HL-60/S4 treated with phorbol 12-myristate 13-acetate at 8.2 ng/mL for 4 days and 3 days (cell line): ENCODE measurements at regions not wholly inside any gene's neighbourhood (a gene's known extent, or its start where the extent isn't known, plus 50 kb on each side); places are given as distances from the start of the nearest gene placed in this dataset.
"Not testable (repeated sequence)": the region's sequence is repeated elsewhere in the genome, so short reads cannot be mapped to it uniquely, and the experiment has no call there.

Experiments
- in situ Hi-C: fragments of 300-500 bp; cut with MboI; formaldehyde crosslinking; loops from 2 replicates; pipeline ENCODE4 v1.15.0; 2022; ENCODE audit warnings: low sequenced_read_pairs

- in situ Hi-C loops: not testable (repeated sequence)
Measured at GRCh38 chr21:14623079-14623478, 77.0 kb upstream of the SAMSN1 start.

- in situ Hi-C loops: no loop called here
Measured at GRCh38 chr21:14620152-14620551, 74.0 kb upstream of the SAMSN1 start.

- in situ Hi-C loops: no loop called here
Measured at GRCh38 chr21:14617871-14618270, 71.8 kb upstream of the SAMSN1 start.

GRCh38 chr21:14617040-14617393 lies 70.9 kb upstream of the SAMSN1 start:
- in situ Hi-C loops: no loop called here

- in situ Hi-C loops: no loop called here
Measured at GRCh38 chr21:14616380-14617039, 70.4 kb upstream of the SAMSN1 start.

GRCh38 chr21:14615359-14615974 lies 69.4 kb upstream of the SAMSN1 start:
- in situ Hi-C loops: no loop called here

GRCh38 chr21:14614287-14614686 lies 68.2 kb upstream of the SAMSN1 start:
- in situ Hi-C loops: no loop called here

- in situ Hi-C loops: no loop called here
Measured at GRCh38 chr21:14613486-14614224, 67.5 kb upstream of the SAMSN1 start.

GRCh38 chr21:14610119-14610518 lies 64.0 kb upstream of the SAMSN1 start:
- in situ Hi-C loops: not testable (repeated sequence)

GRCh38 chr21:14609274-14609673 lies 63.2 kb upstream of the SAMSN1 start:
- in situ Hi-C loops: no loop called here

- in situ Hi-C loops: no loop called here
Measured at GRCh38 chr21:14607262-14607661, 61.1 kb upstream of the SAMSN1 start.

- in situ Hi-C loops: no loop called here
Measured at GRCh38 chr21:14603202-14603601, 57.1 kb upstream of the SAMSN1 start.

- in situ Hi-C loops: no loop called here
Measured at GRCh38 chr21:14602382-14602958, 56.4 kb upstream of the SAMSN1 start.

GRCh38 chr21:14600569-14601297 lies 54.6 kb upstream of the SAMSN1 start:
- in situ Hi-C loops: no loop called here

GRCh38 chr21:14598065-14598464 lies 52.0 kb upstream of the SAMSN1 start:
- in situ Hi-C loops: no loop called here
